Liver (tissue), 7 donors: ENCODE measurements at regions not wholly inside any gene's neighbourhood (a gene's known extent, or its start where the extent isn't known, plus 50 kb on each side); places are given as distances from the start of the nearest gene placed in this dataset.

Source experiments
- DNase-seq: peaks from one replicate; pipeline ENCODE4 v3.0.0-alpha.2; 2017; ENCODE audit warnings: low spot score
- H3K27ac ChIP-seq, 2 donors: one replicate each; pipeline ENCODE4 v1.7.0; 2013; ENCODE audit warnings: inconsistent platforms in 2 of 2, low read length in 2 of 2, control low read depth in 1 of 2, low read depth in 1 of 2, mild to moderate bottlenecking in 1 of 2
- H3K27me3 ChIP-seq, 4 donors: one replicate each; pipeline versions ENCODE4 v1.6.1 to v1.7.0; 2013; ENCODE audit warnings: low read length in 3 of 4, inconsistent platforms in 1 of 4, mild to moderate bottlenecking in 1 of 4, moderate library complexity in 1 of 4; ENCODE audit not compliant: control insufficient read depth in 4 of 4, insufficient read depth in 4 of 4
- H3K36me3 ChIP-seq, 4 donors: one replicate each; pipeline versions ENCODE4 v1.6.1 to v1.7.0; 2013; ENCODE audit warnings: low read length in 3 of 4, mild to moderate bottlenecking in 3 of 4, low read depth in 1 of 4, moderate library complexity in 1 of 4; ENCODE audit not compliant: control insufficient read depth in 4 of 4, insufficient read depth in 3 of 4
- H3K4me1 ChIP-seq, 4 donors: one replicate each; pipeline versions ENCODE4 v1.6.1 to v1.7.0; 2013; ENCODE audit warnings: low read length in 3 of 4, mild to moderate bottlenecking in 3 of 4, moderate library complexity in 1 of 4; ENCODE audit not compliant: control insufficient read depth in 4 of 4, insufficient read depth in 4 of 4
- H3K4me3 ChIP-seq, 3 donors: one replicate each; pipeline versions ENCODE4 v1.6.1 to v1.7.0; 2013; ENCODE audit warnings: low read length in 3 of 3, control low read depth in 1 of 3, low read depth in 1 of 3, mild to moderate bottlenecking in 1 of 3
- H3K9ac ChIP-seq, 2 donors: one replicate each; pipeline ENCODE4 v1.7.0; 2013; ENCODE audit warnings: low read length in 2 of 2, mild to moderate bottlenecking in 2 of 2, moderate library complexity in 2 of 2, control low read depth in 1 of 2, low read depth in 1 of 2
- H3K9me3 ChIP-seq, 4 donors: one replicate each; pipeline versions ENCODE4 v1.6.1 to v1.7.0; 2013; ENCODE audit warnings: low read length in 3 of 4; ENCODE audit not compliant: control insufficient read depth in 4 of 4
- EGR1 ChIP-seq, 2 donors: IDR thresholded peaks; 2 replicates each; pipeline ENCODE4 v1.6.1; 2016 to 2018; ENCODE audit warnings: antibody characterized with exemption in 2 of 2, low read depth in 2 of 2
- FOXA2 ChIP-seq: IDR thresholded peaks from 2 replicates; pipeline ENCODE4 v1.6.1; 2016; ENCODE audit warnings: antibody characterized with exemption
- GABPA ChIP-seq, 2 donors: IDR thresholded peaks in 1 of 2; conservative IDR thresholded peaks in 1 of 2; 2 replicates each; pipeline ENCODE4 v1.6.1; 2016; ENCODE audit warnings: antibody characterized with exemption in 2 of 2, mild to moderate bottlenecking in 1 of 2, moderate library complexity in 1 of 2
- HNF4A ChIP-seq, 2 donors: conservative IDR thresholded peaks; 2 replicates each; pipeline ENCODE4 v1.6.1; 2016; ENCODE audit warnings: antibody characterized with exemption in 2 of 2, mild to moderate bottlenecking in 2 of 2
- HNF4G ChIP-seq: IDR thresholded peaks from 2 replicates; pipeline ENCODE4 v1.6.1; 2016; ENCODE audit warnings: antibody characterized with exemption
- JUND ChIP-seq, 2 donors: IDR thresholded peaks; 2 replicates each; pipeline ENCODE4 v1.6.1; 2016; ENCODE audit warnings: antibody characterized with exemption in 2 of 2
- NR2F2 ChIP-seq: IDR thresholded peaks from 2 replicates; pipeline ENCODE4 v1.6.1; 2016; ENCODE audit warnings: antibody characterized with exemption
- RXRA ChIP-seq, 2 donors: IDR thresholded peaks; 2 replicates each; pipeline ENCODE4 v1.6.1; 2017 to 2018; ENCODE audit warnings: antibody characterized with exemption in 2 of 2, mild to moderate bottlenecking in 1 of 2
- SP1 ChIP-seq: IDR thresholded peaks from 2 replicates; pipeline ENCODE4 v1.6.1; 2018; ENCODE audit warnings: antibody characterized with exemption, mild to moderate bottlenecking
- TAF1 ChIP-seq: conservative IDR thresholded peaks from 2 replicates; pipeline ENCODE4 v1.6.1; 2016; ENCODE audit warnings: antibody characterized with exemption, mild to moderate bottlenecking
- YY1 ChIP-seq: IDR thresholded peaks from 2 replicates; pipeline ENCODE4 v1.6.1; 2016; ENCODE audit warnings: antibody characterized with exemption, mild to moderate bottlenecking
- WGBS: extraction: QIAGEN DNeasy Blood & Tissue Kit; methylation state at CpG from one replicate; pipeline ENCODE4 v1.1.7; 2013; 5-methylcytosine and 5-hydroxymethylcytosine counted together
- TF ChIP-seq, protein P1 (sequence below): IDR thresholded peaks from 2 replicates; pipeline ENCODE4 v1.6.1; 2016; ENCODE audit warnings: antibody characterized with exemption
- TF ChIP-seq, protein P2 (sequence below): IDR thresholded peaks from 2 replicates; pipeline ENCODE4 v1.6.1; 2016; ENCODE audit warnings: antibody characterized with exemption
- TF ChIP-seq, protein P3 (sequence below): IDR thresholded peaks from 2 replicates; pipeline ENCODE4 v1.6.1; 2016; ENCODE audit warnings: antibody characterized with exemption
- TF ChIP-seq, protein P4 (sequence below): IDR thresholded peaks from 2 replicates; pipeline ENCODE4 v1.6.1; 2016; ENCODE audit warnings: antibody characterized with exemption, mild to moderate bottlenecking
- donor health status: healthy.
- donor health status: healthy.
- donor health status: healthy.
- donor health status: healthy.

DNA sequence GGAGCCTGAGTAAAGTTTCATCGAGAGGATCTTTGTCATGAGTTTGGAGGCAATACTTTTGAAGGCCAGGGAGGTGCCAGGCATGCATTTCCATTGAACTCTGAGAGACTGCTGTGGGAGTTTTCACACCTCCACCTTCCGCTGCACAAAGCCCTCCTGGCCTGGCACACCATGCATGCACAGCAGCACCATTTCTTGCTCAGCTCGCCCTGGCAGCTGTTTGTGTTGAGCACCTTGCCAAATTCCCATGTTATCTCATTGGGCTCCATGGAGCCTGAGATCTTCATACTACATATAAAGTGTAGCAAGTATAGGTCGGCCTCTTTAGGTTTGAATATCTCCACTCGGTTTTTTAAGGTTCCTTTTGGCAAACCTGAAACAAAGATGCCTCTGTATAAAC lies 125.7 kb upstream of the CLINT1 start:
- H3K4me1 ChIP-seq, result no peaks in the 10 kb centered on the region
- no peak overlapping the region for H3K4me3 ChIP-seq
- no peak for DNase-seq
- TF ChIP-seq, protein P1, sequence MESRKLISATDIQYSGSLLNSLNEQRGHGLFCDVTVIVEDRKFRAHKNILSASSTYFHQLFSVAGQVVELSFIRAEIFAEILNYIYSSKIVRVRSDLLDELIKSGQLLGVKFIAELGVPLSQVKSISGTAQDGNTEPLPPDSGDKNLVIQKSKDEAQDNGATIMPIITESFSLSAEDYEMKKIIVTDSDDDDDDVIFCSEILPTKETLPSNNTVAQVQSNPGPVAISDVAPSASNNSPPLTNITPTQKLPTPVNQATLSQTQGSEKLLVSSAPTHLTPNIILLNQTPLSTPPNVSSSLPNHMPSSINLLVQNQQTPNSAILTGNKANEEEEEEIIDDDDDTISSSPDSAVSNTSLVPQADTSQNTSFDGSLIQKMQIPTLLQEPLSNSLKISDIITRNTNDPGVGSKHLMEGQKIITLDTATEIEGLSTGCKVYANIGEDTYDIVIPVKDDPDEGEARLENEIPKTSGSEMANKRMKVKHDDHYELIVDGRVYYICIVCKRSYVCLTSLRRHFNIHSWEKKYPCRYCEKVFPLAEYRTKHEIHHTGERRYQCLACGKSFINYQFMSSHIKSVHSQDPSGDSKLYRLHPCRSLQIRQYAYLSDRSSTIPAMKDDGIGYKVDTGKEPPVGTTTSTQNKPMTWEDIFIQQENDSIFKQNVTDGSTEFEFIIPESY, result no peak
- TF ChIP-seq TAF1, result no peak
- TF ChIP-seq HNF4A (conservative IDR thresholded peaks at IDR 0.05), result no peak
- no peak for TF ChIP-seq HNF4G
- TF ChIP-seq RXRA (IDR thresholded peaks at IDR 0.05), result no peak
- TF ChIP-seq, protein P2, sequence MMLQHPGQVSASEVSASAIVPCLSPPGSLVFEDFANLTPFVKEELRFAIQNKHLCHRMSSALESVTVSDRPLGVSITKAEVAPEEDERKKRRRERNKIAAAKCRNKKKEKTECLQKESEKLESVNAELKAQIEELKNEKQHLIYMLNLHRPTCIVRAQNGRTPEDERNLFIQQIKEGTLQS, result no peak
- TF ChIP-seq, protein P3, sequence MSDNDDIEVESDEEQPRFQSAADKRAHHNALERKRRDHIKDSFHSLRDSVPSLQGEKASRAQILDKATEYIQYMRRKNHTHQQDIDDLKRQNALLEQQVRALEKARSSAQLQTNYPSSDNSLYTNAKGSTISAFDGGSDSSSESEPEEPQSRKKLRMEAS, result no peak
- TF ChIP-seq FOXA2, result no peak
- no peak for TF ChIP-seq JUND (IDR thresholded peaks at IDR 0.05)
- TF ChIP-seq EGR1 (IDR thresholded peaks at IDR 0.05; ENCODE audit: low read depth in 2 of 2), result no peak
- no peak for TF ChIP-seq NR2F2
- TF ChIP-seq, protein P4, sequence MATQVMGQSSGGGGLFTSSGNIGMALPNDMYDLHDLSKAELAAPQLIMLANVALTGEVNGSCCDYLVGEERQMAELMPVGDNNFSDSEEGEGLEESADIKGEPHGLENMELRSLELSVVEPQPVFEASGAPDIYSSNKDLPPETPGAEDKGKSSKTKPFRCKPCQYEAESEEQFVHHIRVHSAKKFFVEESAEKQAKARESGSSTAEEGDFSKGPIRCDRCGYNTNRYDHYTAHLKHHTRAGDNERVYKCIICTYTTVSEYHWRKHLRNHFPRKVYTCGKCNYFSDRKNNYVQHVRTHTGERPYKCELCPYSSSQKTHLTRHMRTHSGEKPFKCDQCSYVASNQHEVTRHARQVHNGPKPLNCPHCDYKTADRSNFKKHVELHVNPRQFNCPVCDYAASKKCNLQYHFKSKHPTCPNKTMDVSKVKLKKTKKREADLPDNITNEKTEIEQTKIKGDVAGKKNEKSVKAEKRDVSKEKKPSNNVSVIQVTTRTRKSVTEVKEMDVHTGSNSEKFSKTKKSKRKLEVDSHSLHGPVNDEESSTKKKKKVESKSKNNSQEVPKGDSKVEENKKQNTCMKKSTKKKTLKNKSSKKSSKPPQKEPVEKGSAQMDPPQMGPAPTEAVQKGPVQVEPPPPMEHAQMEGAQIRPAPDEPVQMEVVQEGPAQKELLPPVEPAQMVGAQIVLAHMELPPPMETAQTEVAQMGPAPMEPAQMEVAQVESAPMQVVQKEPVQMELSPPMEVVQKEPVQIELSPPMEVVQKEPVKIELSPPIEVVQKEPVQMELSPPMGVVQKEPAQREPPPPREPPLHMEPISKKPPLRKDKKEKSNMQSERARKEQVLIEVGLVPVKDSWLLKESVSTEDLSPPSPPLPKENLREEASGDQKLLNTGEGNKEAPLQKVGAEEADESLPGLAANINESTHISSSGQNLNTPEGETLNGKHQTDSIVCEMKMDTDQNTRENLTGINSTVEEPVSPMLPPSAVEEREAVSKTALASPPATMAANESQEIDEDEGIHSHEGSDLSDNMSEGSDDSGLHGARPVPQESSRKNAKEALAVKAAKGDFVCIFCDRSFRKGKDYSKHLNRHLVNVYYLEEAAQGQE, result no peak
- no peak for TF ChIP-seq GABPA (IDR thresholded peaks at IDR 0.05 in 1 of 2, conservative IDR thresholded peaks at IDR 0.05 in 1 of 2)
- no peaks in the 10 kb centered on the region for H3K9me3 ChIP-seq
- H3K27me3 ChIP-seq, result no peaks in the 10 kb centered on the region
- WGBS, result 89% methylated on average over 5 of the region's 5 CpGs
- H3K27ac ChIP-seq, result no peak overlapping the region
- H3K9ac ChIP-seq, result no peak overlapping the region
- no peaks in the 10 kb centered on the region for H3K36me3 ChIP-seq

DNA sequence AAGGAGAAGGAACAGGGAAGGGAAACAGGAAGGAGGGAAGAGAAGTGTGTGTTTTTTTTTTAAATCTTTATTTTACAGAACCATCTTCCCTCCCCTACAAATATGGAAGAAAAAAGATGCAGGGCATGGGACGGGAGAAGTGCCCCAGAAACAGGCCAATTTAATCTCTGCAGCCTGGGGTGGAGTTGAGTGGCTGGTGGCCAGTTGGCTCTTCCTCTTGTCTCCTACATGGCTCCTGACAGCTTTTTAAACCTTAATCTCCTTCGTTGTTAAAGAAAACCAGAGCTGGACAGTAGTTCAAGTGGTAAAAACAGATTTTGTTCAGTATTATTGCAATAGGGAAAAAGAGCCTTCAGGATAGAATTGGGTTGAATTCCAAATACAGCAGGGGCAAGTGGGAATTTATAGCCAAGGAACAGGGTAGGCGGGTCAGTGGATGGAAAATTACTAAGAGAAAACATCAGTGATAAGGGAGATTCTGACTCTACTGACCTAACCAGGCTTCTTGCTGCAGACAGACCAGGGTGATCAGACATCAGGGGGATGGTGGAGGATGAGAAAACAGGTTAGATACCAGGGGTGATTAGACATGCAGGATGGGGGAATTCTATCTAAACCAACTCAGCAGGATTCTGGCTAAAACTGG lies 125.1 kb upstream of the CLINT1 start:
- no peak overlapping the region for H3K9ac ChIP-seq
- 61% methylated on average over 3 of the region's 3 CpGs for WGBS
- no peaks in the 10 kb centered on the region for H3K36me3 ChIP-seq
- H3K4me3 ChIP-seq, result no peak overlapping the region
- H3K9me3 ChIP-seq, result no peaks in the 10 kb centered on the region
- no peaks in the 10 kb centered on the region for H3K27me3 ChIP-seq
- no peak for TF ChIP-seq YY1
- no peak for TF ChIP-seq SP1
- no peak for TF ChIP-seq RXRA (IDR thresholded peaks at IDR 0.05)
- TF ChIP-seq, protein P4, result no peak
- no peak for TF ChIP-seq EGR1 (IDR thresholded peaks at IDR 0.05; ENCODE audit: low read depth in 2 of 2)
- TF ChIP-seq, protein P1, result no peak
- DNase-seq, result no peak
- H3K27ac ChIP-seq, result no peak overlapping the region
- H3K4me1 ChIP-seq, result no peaks in the 10 kb centered on the region
